Cardiac muscle cell (in vitro differentiated cells and primary cell): ENCODE measurements at regions not wholly inside any gene's neighbourhood (a gene's known extent, or its start where the extent isn't known, plus 50 kb on each side); places are given as distances from the start of the nearest gene placed in this dataset.

ENCODE experiments used
- DNase-seq, 2 donors: peaks; one replicate each; pipeline versions ENCODE4 v3.0.0 to v3.0.0-alpha.2; 2010 to 2017; ENCODE audit warnings: low read depth in 1 of 2, low spot score in 1 of 2
- H3K27ac ChIP-seq: fragments of 200-600 bp; sonication (generic); 2 replicates; pipeline ENCODE4 v1.5.1; 2016
- H3K27me3 ChIP-seq: fragments of 200-600 bp; sonication (generic); 2 replicates; pipeline ENCODE4 v1.6.0; 2016; ENCODE audit warnings: control low read depth
- H3K36me3 ChIP-seq: fragments of 200-600 bp; sonication (generic); 2 replicates; pipeline ENCODE4 v1.5.1; 2016; ENCODE audit warnings: control low read depth
- H3K4me1 ChIP-seq: fragments of 200-600 bp; sonication (generic); 2 replicates; pipeline ENCODE4 v1.8.1; 2017; ENCODE audit warnings: low read depth, mild to moderate bottlenecking, mixed run types
- H3K4me3 ChIP-seq: fragments of 200-600 bp; sonication (generic); 2 replicates; pipeline ENCODE4 v1.5.1; 2016; ENCODE audit warnings: mild to moderate bottlenecking
- H3K9me3 ChIP-seq: fragments of 200-600 bp; sonication (generic); 2 replicates; pipeline ENCODE4 v1.5.1; 2017; ENCODE audit warnings: low read depth, mild to moderate bottlenecking, control low read depth
- TF ChIP-seq, protein P1 (sequence below): IDR thresholded peaks from 2 replicates; pipeline ENCODE4 v1.5.1; 2012; ENCODE audit warnings: low read depth, mild to moderate bottlenecking, low read length

DNA sequence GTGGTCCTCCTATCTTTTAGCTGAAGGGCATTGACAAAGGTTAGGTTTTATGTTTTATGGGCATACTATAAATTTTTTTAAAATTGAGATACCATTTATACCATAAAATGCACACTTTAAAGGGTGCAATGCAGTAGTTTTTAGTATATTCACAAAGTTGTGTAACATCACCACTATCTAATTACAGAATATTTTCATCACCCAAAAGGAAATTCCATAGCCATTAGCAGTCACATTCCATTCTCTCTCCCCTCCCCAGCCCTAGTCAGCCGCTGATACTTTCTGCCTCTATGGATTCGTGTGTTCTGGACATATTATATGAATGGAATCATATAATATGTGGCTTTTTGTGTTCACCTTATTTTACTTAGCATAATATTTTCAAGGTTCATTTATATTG lies 135.8 kb upstream of the B3GALT2 start:
- peak in 1 of 2 donors; percentile 90 for DNase-seq
- H3K27ac ChIP-seq = no peak overlapping the region
- H3K4me1 ChIP-seq = no peaks in the 10 kb centered on the region
- H3K27me3 ChIP-seq = no peaks in the 10 kb centered on the region
- H3K36me3 ChIP-seq = no peaks in the 10 kb centered on the region
- no peak overlapping the region for H3K4me3 ChIP-seq
- no peaks in the 10 kb centered on the region for H3K9me3 ChIP-seq
- TF ChIP-seq, protein P1, sequence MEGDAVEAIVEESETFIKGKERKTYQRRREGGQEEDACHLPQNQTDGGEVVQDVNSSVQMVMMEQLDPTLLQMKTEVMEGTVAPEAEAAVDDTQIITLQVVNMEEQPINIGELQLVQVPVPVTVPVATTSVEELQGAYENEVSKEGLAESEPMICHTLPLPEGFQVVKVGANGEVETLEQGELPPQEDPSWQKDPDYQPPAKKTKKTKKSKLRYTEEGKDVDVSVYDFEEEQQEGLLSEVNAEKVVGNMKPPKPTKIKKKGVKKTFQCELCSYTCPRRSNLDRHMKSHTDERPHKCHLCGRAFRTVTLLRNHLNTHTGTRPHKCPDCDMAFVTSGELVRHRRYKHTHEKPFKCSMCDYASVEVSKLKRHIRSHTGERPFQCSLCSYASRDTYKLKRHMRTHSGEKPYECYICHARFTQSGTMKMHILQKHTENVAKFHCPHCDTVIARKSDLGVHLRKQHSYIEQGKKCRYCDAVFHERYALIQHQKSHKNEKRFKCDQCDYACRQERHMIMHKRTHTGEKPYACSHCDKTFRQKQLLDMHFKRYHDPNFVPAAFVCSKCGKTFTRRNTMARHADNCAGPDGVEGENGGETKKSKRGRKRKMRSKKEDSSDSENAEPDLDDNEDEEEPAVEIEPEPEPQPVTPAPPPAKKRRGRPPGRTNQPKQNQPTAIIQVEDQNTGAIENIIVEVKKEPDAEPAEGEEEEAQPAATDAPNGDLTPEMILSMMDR = no peak

DNA sequence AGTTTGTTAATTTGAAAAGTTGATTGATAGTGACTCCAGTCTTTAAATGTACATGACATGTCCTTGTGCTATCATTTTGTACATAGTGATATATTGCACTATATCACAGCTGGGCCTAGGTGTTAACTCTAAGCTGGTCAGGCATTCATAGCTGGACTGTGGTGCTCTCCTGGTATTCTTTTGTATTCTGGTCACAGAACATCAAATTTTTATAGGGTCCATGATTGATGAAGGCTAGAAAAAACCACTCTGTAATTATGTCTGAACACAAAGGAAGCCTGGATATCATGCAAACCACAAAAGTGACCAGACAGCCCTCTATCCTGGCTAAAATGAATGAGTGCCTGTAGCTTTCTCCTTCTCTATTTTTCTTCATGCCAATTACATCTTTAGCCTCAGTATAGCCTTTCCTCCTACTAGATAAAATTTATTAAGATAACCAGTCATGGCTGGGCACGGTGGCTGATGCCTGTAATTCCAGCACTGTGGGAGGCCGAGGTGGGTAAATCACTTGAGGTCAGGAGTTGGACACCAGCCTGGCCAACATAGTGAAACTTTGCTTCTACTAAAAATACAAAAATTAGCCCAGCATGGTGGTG lies 134.9 kb upstream of the B3GALT2 start:
- H3K27me3 ChIP-seq = no peaks in the 10 kb centered on the region
- TF ChIP-seq, protein P1 = no peak

DNA sequence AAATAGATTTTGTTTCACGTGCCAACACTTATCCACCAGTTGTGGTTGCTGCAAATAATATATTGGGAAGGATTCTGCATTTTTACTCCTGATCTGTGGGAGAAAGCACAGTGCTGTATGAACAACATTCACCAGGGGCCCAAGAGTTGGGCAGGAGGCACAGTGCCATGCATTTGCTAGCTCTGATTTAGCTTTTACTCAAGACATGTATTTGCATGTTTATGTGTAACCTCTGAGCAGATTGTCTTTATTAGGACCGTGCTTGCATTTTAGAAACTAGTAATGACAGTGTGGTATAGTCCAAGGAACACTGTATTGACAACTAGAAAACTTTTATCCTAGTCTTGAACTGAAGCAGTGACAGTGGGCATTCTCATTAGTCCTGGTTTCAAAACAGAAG lies 133.9 kb upstream of the B3GALT2 start:
- Histone ChIP-seq H3K27ac (no peak overlapping the region), H3K4me1 (no peaks in the 10 kb centered on the region), H3K9me3 (no peaks in the 10 kb centered on the region), H3K4me3 (no peak overlapping the region), H3K27me3 (no peaks in the 10 kb centered on the region), H3K36me3 (no peaks in the 10 kb centered on the region)
- no peak for DNase-seq
- TF ChIP-seq, protein P1 = no peak

More for the DNA sequence above, 134.9 kb upstream of the B3GALT2 start:
- no peaks in the 10 kb centered on the region for H3K4me1 ChIP-seq
- no peaks in the 10 kb centered on the region for H3K9me3 ChIP-seq
- DNase-seq = peak in 1 of 2 donors; percentile 59
- no peaks in the 10 kb centered on the region for H3K36me3 ChIP-seq
- H3K4me3 ChIP-seq = no peak overlapping the region
- H3K27ac ChIP-seq = no peak overlapping the region

DNA sequence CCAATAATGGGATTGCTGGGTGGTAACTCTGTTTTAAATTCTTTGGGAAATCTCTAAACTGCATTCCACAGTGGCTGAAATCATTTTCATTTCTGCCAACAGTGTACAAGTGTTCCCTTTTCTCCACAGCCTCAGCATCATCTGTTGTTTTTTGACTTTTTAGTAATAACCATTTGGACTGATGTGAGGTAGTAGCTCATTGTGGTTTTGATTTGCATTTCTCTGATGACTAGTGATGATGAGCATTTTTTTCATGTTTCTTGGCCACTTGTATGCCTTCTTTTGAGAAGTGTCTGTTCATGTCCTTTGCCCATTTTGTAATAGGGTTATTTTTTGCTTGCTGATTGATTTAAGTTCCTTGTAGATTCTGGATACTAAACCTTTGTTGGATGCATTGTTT lies 131.9 kb upstream of the B3GALT2 start:
- Histone ChIP-seq H3K36me3 (no peaks in the 10 kb centered on the region), H3K9me3 (no peaks in the 10 kb centered on the region), H3K4me1 (no peaks in the 10 kb centered on the region), H3K27me3 (no peaks in the 10 kb centered on the region), H3K27ac (no peak overlapping the region), H3K4me3 (no peak overlapping the region)
- DNase-seq = no peak
- TF ChIP-seq, protein P1 = no peak

DNA sequence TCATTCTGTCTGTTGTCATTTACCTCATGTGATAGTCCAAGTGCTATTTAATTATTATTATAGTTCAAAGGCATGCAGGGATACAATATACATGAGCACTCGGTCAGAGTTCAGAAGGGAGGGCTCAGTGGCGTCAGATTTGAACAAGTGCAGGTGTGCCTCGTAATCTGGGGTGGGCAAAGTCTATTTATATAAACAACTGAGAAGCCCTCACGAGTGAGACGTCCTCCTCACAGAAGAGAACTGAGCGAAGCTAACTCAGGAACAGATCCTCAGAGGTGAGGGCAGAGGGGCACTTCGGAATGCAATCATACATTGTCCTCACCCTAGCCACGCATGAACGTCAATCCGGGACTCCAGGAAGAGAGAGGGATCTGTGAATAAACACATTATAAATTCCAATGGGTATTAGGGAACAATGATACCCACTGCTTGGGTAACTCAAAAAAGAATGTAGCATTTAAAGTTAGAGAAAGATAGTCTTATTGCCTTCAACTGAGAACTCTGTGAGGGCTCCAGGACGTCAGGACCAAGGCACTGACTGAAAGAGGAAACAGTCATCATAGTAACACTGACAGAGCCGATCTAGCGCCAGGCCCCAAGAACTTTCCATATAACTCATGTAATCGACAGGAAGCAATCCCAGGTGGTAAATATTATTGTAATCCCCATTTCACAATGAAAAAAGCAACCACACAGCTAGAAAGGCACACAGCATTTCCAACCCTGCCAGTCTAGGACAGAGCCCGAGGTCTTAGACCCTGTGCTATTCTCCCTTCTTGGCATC lies 127.1 kb upstream of the B3GALT2 start:
- Histone ChIP-seq H3K4me3 (no peak overlapping the region), H3K9me3 (no peaks in the 10 kb centered on the region), H3K4me1 (peaks cover 7% of the 10 kb centered on the region), H3K27me3 (no peaks in the 10 kb centered on the region), H3K27ac (no peak overlapping the region), H3K36me3 (no peaks in the 10 kb centered on the region)
- DNase-seq = no peak
- TF ChIP-seq, protein P1 = no peak
